Tibial artery (tissue), 4 donors: ENCODE measurements at regions not wholly inside any gene's neighbourhood (a gene's known extent, or its start where the extent isn't known, plus 50 kb on each side); places are given as distances from the start of the nearest gene placed in this dataset.

Experiments
- DNase-seq, 2 donors: peaks; one replicate each; pipeline ENCODE4 v3.0.0-alpha.2; 2019
- H3K27ac ChIP-seq, 2 donors: fragments of 200-600 bp; sonication (generic) in 1 of 2; 1 replicate in 1 of 2; 2 replicates in 1 of 2; pipeline ENCODE4 v1.5.1; 2018 to 2019; ENCODE audit warnings: mild to moderate bottlenecking in 1 of 2
- H3K27me3 ChIP-seq, 2 donors: fragments of 200-600 bp; sonication (generic) in 1 of 2; one replicate each; pipeline versions ENCODE4 v1.5.1 to v1.6.0; 2016 to 2019
- H3K36me3 ChIP-seq, 3 donors: fragments of 200-600 bp; sonication (generic) in 2 of 3; one replicate each; pipeline ENCODE4 v1.5.1; 2016 to 2019; ENCODE audit warnings: mild to moderate bottlenecking in 2 of 3
- H3K4me1 ChIP-seq, 4 donors: fragments of 200-600 bp; sonication (generic) in 2 of 4; 1 replicate in 3 of 4; 2 replicates in 1 of 4; pipeline ENCODE4 v1.5.1; 2016 to 2019
- H3K4me3 ChIP-seq, 2 donors: fragments of 200-600 bp; sonication (generic) in 1 of 2; 1 replicate in 1 of 2; 2 replicates in 1 of 2; pipeline ENCODE4 v1.5.1; 2018 to 2019; ENCODE audit warnings: mild to moderate bottlenecking in 2 of 2
- H3K9me3 ChIP-seq, 3 donors: fragments of 200-600 bp; sonication (generic) in 1 of 3; one replicate each; pipeline ENCODE4 v1.5.1; 2016 to 2019
- intact Hi-C: fragments of 100-400 bp; cut with DNase I; formaldehyde crosslinking; loops from one replicate; pipeline ENCODE4 v1.15.0; 2023; ENCODE audit warnings: low total_unique reads
- TF ChIP-seq, protein P1 (sequence below), 2 experiments: fragments of 200-600 bp in 1 of 2; fragments of 450-650 bp in 1 of 2; IDR thresholded peaks; one replicate each; pipeline ENCODE4 v1.5.1; 2017 to 2019; ENCODE audit warnings: antibody characterized with exemption in 2 of 2, mild to moderate bottlenecking in 1 of 2, moderate library complexity in 1 of 2

DNA sequence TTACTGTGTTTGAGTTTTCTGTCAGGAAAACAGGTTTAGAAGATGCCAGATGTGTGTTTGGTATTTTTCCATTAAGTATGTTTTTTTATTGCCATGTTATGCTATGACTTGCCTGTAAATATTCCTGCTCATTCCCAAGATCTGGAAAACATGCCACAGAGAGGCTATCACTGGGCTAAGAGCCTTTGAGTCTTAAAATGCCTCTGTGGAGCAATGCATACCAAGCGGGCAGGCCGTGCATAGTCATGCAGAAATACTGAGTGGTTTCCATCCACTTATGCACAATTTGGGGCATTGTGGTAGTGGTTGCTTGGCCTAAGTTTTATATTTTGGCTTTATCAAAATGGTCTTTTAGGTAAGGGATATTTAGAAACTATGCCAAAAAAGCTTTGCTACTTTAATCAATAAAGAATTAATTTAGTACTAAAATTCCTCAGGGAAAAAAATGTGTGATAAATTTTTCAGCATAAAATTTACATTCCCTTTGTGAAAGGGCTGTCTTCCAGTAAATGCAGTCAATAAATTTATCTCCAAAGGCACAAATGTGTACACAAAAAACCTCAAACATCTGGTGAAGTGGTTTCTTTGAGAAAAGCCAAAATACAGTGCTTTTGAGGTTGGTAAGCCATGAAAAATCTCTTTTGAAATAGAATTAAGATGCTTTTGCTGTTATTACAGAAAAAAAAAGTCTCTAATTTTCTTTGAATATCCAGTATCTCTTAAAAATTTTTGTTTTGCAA lies 341.3 kb upstream of the FBXO33 start:
- TF ChIP-seq, protein P1, sequence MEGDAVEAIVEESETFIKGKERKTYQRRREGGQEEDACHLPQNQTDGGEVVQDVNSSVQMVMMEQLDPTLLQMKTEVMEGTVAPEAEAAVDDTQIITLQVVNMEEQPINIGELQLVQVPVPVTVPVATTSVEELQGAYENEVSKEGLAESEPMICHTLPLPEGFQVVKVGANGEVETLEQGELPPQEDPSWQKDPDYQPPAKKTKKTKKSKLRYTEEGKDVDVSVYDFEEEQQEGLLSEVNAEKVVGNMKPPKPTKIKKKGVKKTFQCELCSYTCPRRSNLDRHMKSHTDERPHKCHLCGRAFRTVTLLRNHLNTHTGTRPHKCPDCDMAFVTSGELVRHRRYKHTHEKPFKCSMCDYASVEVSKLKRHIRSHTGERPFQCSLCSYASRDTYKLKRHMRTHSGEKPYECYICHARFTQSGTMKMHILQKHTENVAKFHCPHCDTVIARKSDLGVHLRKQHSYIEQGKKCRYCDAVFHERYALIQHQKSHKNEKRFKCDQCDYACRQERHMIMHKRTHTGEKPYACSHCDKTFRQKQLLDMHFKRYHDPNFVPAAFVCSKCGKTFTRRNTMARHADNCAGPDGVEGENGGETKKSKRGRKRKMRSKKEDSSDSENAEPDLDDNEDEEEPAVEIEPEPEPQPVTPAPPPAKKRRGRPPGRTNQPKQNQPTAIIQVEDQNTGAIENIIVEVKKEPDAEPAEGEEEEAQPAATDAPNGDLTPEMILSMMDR (IDR thresholded peaks at IDR 0.05) = no peak
- Histone ChIP-seq H3K9me3 (no peaks in the 10 kb centered on the region), H3K36me3 (no peaks in the 10 kb centered on the region), H3K4me3 (no peak overlapping the region), H3K27me3 (no peaks in the 10 kb centered on the region), H3K27ac (no peak overlapping the region), H3K4me1 (no peaks in the 10 kb centered on the region)
- intact Hi-C loops = no loop called here
- DNase-seq = no peak

DNA sequence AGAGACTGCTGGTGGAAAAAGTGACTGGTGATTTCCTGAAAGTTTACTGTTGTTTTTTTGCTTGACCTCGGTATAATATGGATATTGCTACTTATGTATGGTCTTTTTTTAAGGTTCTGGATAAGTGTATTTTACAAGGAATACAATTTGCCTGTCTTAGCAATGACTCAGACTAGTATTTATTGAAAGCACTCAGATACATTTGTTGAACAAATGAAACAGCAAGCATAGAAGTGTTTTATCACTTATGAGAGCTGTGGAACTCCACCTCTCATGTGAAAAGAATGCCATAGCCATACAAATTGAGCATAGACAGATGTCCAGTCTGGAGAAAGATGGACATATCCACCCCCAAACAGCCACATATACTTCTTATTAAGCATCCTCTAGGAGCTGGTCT lies 340.4 kb upstream of the FBXO33 start:
- Histone ChIP-seq H3K27me3 (no peaks in the 10 kb centered on the region), H3K4me1 (no peaks in the 10 kb centered on the region), H3K36me3 (no peaks in the 10 kb centered on the region), H3K4me3 (no peak overlapping the region), H3K9me3 (no peaks in the 10 kb centered on the region), H3K27ac (no peak overlapping the region)
- TF ChIP-seq, protein P1 (IDR thresholded peaks at IDR 0.05) = no peak
- DNase-seq = no peak
- intact Hi-C loops = no loop called here

DNA sequence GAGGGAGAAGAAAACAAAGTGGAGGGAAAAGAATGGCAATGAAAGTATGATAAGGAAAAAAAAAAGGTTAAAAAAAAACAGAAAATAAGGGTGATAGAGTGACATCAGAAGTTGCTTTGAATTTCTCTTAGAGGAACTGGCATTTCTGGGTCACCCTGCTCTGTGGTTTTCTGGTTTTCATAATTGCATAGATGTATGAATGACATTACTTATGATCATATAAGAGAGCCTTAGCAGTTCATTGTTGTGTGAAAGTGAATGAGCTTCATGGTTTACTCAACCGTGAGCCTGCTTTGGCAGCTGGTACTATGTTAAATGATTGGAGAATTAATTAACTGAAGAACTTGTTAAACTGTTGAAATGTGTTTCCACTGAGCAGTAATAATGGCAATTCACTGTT lies 336.4 kb upstream of the FBXO33 start:
- Histone ChIP-seq H3K9me3 (no peaks in the 10 kb centered on the region), H3K4me3 (no peak overlapping the region), H3K36me3 (no peaks in the 10 kb centered on the region), H3K4me1 (no peaks in the 10 kb centered on the region), H3K27me3 (no peaks in the 10 kb centered on the region), H3K27ac (no peak overlapping the region)
- no peak for DNase-seq
- intact Hi-C loops = no loop called here
- TF ChIP-seq, protein P1 (IDR thresholded peaks at IDR 0.05) = no peak

DNA sequence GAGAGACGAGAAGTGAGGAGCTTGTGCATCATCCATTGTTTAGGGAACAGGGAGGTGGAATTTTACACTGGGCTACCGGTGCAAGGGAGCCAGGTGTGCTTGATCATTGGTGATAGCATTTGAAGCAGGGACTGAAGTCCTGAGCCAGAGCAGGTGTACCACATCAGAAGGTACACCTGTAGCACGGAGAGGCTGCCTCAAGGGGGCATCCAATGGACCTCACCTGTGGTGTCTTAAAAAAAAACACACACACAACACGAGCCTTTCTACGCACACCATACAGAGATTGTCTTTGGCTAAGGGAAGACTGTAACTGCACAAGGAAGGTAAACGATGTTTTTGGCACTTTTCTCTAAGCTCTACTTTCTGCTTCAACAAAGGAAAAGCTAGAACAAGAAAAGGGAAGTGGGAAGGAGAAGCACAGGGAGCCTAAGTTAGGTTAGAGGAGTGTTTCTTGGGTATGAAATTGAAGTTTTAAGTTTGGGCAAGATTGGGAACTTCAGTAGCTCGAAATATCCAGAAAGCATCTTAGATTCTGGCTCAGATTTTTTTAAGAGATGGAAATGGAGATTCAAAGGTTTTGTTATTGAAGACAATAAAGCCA lies 334.3 kb upstream of the FBXO33 start:
- no peaks in the 10 kb centered on the region for H3K27me3 ChIP-seq
- no peaks in the 10 kb centered on the region for H3K36me3 ChIP-seq
- no peaks in the 10 kb centered on the region for H3K4me1 ChIP-seq
- H3K27ac ChIP-seq = no peak overlapping the region
- TF ChIP-seq, protein P1 (IDR thresholded peaks at IDR 0.05) = no peak
- intact Hi-C loops = no loop called here
- DNase-seq = no peak
- no peaks in the 10 kb centered on the region for H3K9me3 ChIP-seq
- H3K4me3 ChIP-seq = no peak overlapping the region

DNA sequence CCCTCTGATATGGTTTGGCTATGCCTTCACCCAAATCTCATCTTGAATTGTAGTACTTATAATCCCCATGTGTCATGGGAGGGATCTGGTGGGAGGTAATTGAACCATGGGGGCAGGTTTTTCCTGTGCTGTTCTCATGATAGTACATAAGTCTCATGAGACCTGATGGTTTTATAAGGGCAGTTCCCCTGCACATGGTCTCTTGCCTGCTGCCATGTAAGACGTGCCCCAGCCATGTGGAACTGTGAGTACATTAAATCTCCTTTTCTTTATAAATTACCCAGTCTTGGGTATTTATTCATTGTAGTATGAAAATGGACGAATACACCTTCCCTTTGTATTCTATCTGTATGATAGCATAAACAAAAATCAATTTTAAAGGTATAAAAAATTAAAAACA lies 333.4 kb upstream of the FBXO33 start:
- Histone ChIP-seq H3K27ac (no peak overlapping the region), H3K4me1 (no peaks in the 10 kb centered on the region), H3K36me3 (no peaks in the 10 kb centered on the region), H3K4me3 (no peak overlapping the region), H3K27me3 (no peaks in the 10 kb centered on the region), H3K9me3 (no peaks in the 10 kb centered on the region)
- intact Hi-C loops = no loop called here
- DNase-seq = no peak
- TF ChIP-seq, protein P1 (IDR thresholded peaks at IDR 0.05) = no peak
